Esophagus squamous epithelium (tissue), 4 donors: ENCODE measurements at regions not wholly inside any gene's neighbourhood (a gene's known extent, or its start where the extent isn't known, plus 50 kb on each side); places are given as distances from the start of the nearest gene placed in this dataset.

Experiments
- POLR2A ChIP-seq, 4 donors: fragments of 450-650 bp; IDR thresholded peaks; one replicate each; pipeline ENCODE4 v1.6.1; 2017; ENCODE audit warnings: antibody characterized with exemption in 4 of 4, mild to moderate bottlenecking in 4 of 4, moderate library complexity in 3 of 4
- TF ChIP-seq, protein P1 (sequence below), 6 experiments: fragments of 450-650 bp in 4 of 6; fragments of 200-600 bp in 2 of 6; sonication (generic) in 2 of 6; IDR thresholded peaks; one replicate each; pipeline ENCODE4 v1.5.1; 2016 to 2019; ENCODE audit warnings: antibody characterized with exemption in 6 of 6, mild to moderate bottlenecking in 4 of 6, moderate library complexity in 4 of 6

DNA sequence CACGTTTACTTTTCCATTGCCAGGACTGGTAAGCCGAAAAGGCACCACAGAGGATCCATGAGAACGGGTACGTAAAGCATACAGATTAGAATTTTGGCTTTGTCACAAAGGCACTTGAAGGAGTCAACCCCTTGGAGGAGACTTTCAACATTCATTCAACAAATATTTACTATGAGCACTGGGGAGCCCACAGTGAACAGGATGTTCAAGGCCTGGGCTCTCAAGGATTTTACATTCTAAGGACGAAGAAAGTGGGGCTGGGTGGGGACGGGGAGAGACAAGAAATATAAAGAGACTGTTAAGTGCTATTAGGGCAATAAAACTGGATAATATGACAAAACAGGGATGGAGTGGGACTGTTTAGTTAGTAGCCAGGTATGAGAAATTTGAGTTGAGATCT is 66.0 kb downstream of the KLF4 start:
- TF ChIP-seq, protein P1, sequence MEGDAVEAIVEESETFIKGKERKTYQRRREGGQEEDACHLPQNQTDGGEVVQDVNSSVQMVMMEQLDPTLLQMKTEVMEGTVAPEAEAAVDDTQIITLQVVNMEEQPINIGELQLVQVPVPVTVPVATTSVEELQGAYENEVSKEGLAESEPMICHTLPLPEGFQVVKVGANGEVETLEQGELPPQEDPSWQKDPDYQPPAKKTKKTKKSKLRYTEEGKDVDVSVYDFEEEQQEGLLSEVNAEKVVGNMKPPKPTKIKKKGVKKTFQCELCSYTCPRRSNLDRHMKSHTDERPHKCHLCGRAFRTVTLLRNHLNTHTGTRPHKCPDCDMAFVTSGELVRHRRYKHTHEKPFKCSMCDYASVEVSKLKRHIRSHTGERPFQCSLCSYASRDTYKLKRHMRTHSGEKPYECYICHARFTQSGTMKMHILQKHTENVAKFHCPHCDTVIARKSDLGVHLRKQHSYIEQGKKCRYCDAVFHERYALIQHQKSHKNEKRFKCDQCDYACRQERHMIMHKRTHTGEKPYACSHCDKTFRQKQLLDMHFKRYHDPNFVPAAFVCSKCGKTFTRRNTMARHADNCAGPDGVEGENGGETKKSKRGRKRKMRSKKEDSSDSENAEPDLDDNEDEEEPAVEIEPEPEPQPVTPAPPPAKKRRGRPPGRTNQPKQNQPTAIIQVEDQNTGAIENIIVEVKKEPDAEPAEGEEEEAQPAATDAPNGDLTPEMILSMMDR (IDR thresholded peaks at IDR 0.05): no peak
- no peak for TF ChIP-seq POLR2A (IDR thresholded peaks at IDR 0.05)
